ENCODE measurements at regions not wholly inside any gene's neighbourhood (a gene's known extent, or its start where the extent isn't known, plus 50 kb on each side); places are given as distances from the start of the nearest gene placed in this dataset.
A peak's percentile ranks its signal among the peaks of the same experiment; 100 is the strongest.
"Not testable (repeated sequence)": the region's sequence is repeated elsewhere in the genome, so short reads cannot be mapped to it uniquely, and the experiment has no call there.

GRCh38 chr1:118445156-118445555 is 260.1 kb upstream of the SPAG17 start:
- no peak for FAIRE-seq

- FAIRE-seq = no peak
These were observed 257.2 kb upstream of the SPAG17 start for GRCh38 chr1:118442214-118442613.

DNA sequence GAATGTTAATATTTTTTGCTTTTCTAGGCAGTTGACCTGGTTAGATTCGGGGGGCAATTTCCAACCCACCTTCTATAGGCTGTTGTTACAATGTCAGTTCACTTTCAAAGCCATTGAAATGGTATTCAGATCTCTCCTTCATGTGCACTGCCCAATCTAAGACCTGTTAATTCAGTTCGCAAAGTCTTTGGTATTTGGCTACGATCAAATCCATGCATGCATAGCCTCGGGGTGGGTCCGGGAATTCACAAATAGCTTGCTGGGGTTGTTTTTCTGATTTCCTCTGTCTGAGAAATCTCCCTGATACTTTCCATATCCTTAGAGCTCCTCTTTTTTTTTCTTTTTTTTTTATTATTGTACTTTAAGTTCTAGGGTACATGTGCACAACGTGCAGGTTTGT is 252.6 kb upstream of the SPAG17 start:
- FAIRE-seq = no peak

- no peak for FAIRE-seq
These were observed 244.8 kb upstream of the SPAG17 start for GRCh38 chr1:118429856-118430255.

GRCh38 chr1:118421868-118422350 is 236.9 kb upstream of the SPAG17 start:
- FAIRE-seq = no peak

DNA sequence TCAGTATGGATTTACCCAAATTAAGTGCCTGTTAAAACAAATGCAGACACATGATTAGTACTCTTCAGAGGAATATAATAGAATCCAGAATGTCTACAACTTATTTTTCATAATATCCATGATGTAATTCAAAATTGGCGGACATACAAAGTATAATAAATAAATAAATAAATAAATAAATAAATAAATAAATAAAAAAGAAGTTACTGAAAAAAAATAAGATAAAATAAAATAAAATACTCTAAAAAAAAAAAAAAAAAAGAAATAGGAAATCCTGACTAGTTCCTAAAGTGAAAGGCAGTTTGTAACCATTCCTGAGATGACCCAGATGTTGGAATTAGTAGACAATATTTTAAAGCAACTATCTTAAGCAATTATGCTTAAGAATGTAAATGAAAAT is 219.0 kb upstream of the SPAG17 start:
- peak; percentile 17 for FAIRE-seq

DNA sequence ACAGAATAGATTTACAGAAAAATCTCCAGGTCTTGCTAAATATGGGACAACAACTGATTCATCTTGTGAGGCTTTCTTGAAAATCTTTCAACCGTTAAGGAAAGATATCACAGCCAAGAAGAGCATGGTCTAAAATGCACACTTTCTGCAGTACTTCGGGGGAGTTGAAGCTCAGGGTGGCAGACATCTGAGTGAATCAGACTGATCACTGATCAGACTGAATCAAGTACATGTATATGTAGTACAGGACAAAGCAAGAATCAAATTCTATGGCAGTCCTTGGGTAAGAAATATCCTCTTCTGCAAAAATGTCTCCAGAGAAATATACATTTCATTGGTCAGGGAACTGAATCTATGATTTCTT is 212.4 kb upstream of the SPAG17 start:
- no peak for FAIRE-seq

- no peak for FAIRE-seq
These were observed 211.9 kb upstream of the SPAG17 start for GRCh38 chr1:118396829-118397495.

GRCh38 chr1:118396279-118396678 is 211.3 kb upstream of the SPAG17 start:
- no peak for FAIRE-seq

- no peak for FAIRE-seq
These were observed 210.5 kb upstream of the SPAG17 start for GRCh38 chr1:118395430-118395991.

DNA sequence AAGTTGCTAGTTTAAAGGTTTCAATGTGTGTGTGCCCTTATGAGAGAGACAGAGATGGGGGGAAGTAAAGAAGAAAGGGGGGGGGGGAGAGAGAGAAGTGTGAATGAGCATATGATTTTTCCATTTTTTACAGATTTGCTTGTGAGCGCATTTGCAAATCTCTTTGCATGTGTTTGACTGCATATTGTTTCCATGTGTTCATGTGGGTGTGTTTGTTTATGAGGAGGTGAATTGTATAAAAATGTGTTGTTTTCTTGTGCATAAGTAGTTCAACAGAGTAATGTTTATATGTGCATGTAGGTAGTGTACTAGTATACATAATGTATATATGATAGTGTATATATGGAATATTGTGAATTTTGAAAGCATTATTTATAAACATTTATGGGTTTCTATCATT is 205.9 kb upstream of the SPAG17 start:
- FAIRE-seq = no peak

- no peak for FAIRE-seq
These were observed 203.4 kb upstream of the SPAG17 start for GRCh38 chr1:118388301-118388959.

DNA sequence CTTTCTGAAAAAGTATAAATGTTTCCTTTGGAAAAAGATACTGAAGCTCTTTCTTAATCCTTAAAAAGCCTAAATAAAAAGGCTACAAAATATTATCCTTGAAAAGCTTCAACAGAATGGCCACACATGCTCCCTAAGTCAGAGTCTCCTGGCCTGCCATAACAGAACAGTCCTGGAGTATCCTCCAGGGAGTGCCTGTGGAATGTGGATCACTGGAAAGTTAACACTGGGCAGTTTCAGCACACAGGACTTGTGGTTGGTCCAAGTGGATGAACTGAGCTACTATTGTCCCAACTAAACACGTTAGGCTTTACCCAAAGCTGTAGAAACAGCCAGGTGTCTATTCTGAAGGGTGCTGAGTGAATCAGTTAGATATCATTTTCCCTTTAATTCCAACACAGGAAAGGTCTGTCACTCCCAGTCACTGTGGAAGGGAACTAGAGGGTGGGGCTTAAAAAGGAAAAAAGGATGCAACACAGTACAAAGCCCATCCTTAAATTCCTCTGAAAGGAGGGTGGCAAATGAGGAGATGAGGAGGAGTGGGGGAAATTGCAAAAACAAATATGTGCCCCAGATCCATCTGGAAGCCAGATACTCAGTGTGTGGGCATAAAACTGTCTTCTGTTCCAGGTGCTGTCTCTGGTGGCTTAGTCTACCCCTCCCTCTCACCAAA is 196.3 kb upstream of the SPAG17 start:
- no peak for FAIRE-seq

GRCh38 chr1:118377183-118377582 is 192.2 kb upstream of the SPAG17 start:
- FAIRE-seq = not testable (repeated sequence)

DNA sequence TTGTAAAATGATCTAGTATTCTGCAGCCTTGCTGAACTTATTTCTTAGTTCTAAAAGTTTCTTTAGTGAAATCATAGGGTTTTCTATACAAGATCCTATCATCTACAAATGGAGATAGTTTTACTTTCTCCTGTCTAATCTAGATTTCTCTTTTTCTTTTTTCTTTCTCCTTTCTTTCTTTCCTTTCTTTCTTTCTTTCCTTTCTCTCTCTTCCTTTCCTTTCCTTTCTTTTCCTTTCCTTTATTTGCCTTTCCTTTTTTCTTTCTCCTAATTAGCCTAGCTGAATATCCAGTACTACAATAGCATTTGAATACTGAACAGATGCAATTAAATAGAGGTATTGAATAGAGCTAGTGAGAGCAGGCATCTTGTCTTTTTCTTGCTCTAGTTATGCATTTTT is 186.6 kb upstream of the SPAG17 start:
- no peak for FAIRE-seq

GRCh38 chr1:118370861-118371260 is 185.8 kb upstream of the SPAG17 start:
- FAIRE-seq = no peak

GRCh38 chr1:118366286-118366685 is 181.3 kb upstream of the SPAG17 start:
- no peak for FAIRE-seq

GRCh38 chr1:118364882-118365281 is 179.9 kb upstream of the SPAG17 start:
- no peak for FAIRE-seq

GRCh38 chr1:118363396-118363795 is 178.4 kb upstream of the SPAG17 start:
- FAIRE-seq = no peak

DNA sequence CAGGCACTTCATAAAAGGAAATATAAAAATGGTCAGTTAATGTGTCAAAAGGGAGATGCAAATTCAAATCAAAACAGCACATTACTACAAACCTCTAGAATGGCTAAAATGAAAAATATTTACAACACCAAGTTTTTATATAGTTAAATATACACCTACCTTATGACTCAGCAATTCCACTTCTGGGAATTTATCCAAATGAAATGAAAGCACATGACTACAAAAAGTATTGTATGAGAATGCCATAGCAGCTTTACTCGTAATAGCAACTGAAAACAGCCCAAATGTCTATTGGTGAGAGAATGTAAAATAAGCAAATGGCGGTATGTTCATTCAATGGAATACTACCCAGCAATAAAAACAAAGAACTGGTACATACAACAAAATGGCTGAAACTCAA is 175.8 kb upstream of the SPAG17 start:
- no peak for FAIRE-seq

- no peak for FAIRE-seq
These were observed 161.9 kb upstream of the SPAG17 start for GRCh38 chr1:118346936-118347335.

DNA sequence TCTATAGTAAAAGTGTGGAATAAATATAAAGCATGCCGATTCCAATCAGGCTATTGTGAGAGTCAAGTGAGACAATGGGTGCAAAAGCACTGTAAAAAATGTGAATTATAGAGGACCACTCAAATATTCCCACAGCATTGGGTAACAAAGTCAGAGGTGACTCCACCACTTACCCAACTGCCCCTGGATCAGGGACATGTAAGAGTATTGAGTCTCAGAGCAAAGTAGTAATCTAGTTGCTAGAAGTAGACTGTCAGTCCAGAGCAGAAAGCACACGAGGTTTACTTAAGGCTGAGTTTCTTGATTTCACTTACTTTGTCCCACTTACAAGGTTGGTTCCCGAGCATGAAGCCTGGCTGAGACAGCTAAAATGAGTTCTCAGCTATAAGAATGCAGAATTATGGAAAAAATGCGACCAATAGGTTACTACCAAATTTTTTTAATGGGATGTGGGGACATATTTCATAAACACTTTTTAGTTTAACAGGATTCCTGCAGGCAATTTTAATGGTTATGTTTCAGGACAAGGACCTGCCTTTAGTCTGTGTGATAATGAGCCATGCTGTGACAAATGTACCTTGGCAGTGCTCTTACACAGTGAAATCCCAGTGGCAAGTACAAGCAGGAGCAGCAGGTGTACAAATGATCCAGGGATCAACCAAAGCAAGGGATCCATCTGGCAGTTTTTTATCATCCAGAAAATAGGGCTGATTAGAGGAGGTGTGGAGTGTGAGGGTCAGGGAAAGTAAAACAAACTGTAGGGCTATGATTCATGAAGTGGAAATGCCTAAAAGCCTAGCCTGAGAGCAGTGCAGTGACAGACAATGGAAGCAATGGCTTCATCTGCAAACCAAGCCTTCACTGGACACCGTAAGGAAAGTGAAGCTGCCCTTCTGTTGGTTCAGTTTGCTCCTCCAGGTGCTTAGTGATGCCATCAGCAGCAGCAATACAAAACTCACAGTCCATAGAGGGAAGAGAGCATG is 156.2 kb upstream of the SPAG17 start:
- no peak for FAIRE-seq

Measured in islet of Langerhans (tissue), 1 donor.